Stimulated activated effector memory CD8-positive, alpha-beta T cell treated with anti-CD3 and anti-CD28 coated beads, Interleukin-12 subunit alpha, Interleukin-12 subunit beta, amount 100 ng/mL, for 72 hours (primary cell): ENCODE measurements at regions not wholly inside any gene's neighbourhood (a gene's known extent, or its start where the extent isn't known, plus 50 kb on each side); places are given as distances from the start of the nearest gene placed in this dataset.

Experiments used
- ATAC-seq: fragments of 150-1000 bp; cut with Tn5 transposase; 2 replicates; pipeline ENCODE4 v1.10.0; 2021
- DNase-seq, 2 donors: peaks; one replicate each; pipeline ENCODE4 v3.0.0; 2021 to 2022; ENCODE audit warnings: low spot score in 2 of 2
- H3K27ac Mint-ChIP-seq: one replicate; pipeline ENCODE4 v1.8.0; 2022; ENCODE audit warnings: mild to moderate bottlenecking, mixed read lengths
- H3K36me3 Mint-ChIP-seq: one replicate; pipeline ENCODE4 v1.8.0; 2022; ENCODE audit warnings: mild to moderate bottlenecking, mixed read lengths
- H3K4me1 Mint-ChIP-seq: one replicate; pipeline ENCODE4 v1.8.0; 2022; ENCODE audit warnings: mixed read lengths
- H3K4me3 Mint-ChIP-seq: one replicate; pipeline ENCODE4 v1.8.0; 2022; ENCODE audit warnings: mild to moderate bottlenecking, mixed read lengths
- H3K9me3 Mint-ChIP-seq: one replicate; pipeline ENCODE4 v1.8.0; 2022; ENCODE audit warnings: mixed read lengths

DNA sequence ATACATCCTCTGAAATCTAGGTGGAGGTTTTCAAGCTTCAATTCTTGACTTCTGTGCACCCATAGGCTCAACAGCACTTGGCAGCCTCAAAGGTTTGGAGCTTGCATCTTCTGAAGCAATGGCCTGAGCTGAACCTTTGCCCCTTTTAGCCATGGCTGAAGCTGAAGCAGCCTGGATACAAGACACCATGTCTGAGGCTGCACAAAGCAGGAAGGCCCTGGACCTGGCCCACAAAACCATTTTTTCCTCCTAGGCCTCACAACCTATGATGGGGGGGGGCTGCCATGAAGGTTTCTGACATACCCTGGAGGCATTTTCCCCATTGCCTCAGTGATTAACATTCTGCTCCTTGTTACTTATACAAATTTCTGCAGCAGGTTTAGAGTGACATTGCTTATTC, 173.3 kb upstream of the PRMT6 start:
- H3K9me3 Mint-ChIP-seq, result peaks cover 10% of the 10 kb centered on the region
- DNase-seq (no peak), ATAC-seq (no peak)
- no peak overlapping the region for H3K27ac Mint-ChIP-seq
- H3K4me1 Mint-ChIP-seq, result no peaks in the 10 kb centered on the region
- H3K4me3 Mint-ChIP-seq, result no peak overlapping the region
- no peaks in the 10 kb centered on the region for H3K36me3 Mint-ChIP-seq

DNA sequence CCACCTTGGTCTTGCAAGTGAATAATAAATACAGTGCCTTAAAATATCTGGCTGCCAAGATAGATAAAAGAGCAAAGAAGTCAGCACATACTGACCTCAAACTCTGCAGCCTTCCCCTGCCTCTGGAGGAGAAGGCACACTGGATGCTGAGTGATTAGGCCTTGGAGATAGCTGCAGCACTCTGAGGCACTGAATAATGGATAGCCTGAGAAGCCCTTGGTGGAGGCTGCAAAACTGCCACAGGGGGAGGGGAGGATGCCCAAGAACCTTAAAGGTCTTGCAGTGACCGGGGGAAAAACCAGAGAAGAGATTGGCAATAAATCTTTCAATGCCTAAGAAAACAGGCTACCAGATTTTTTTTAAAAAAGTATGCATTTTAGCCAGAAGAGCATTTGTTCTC, 167.4 kb upstream of the PRMT6 start:
- Mint-ChIP-seq H3K4me1 (no peaks in the 10 kb centered on the region), H3K9me3 (peaks cover 9% of the 10 kb centered on the region), H3K36me3 (no peaks in the 10 kb centered on the region), H3K27ac (no peak overlapping the region), H3K4me3 (no peak overlapping the region)
- DNase-seq (no peak), ATAC-seq (no peak)

DNA sequence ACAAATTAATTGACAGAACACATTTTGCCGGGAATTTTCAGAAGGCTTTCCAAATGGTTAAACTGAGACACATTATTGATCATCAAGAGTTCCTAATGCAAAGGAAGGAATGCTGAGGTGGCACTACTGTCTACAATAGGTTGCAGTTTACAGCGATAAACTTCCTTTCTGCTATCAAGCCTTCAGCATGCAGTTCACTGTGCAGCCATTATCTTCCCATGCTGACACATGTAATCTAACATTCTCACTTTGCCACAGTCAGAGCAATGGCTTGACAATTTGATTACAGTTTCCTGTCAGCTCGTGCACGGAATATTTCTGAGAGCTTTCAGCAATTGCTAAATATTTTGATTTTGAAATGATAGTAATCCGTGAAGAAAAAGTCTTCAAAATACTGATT, 166.9 kb upstream of the PRMT6 start:
- Mint-ChIP-seq H3K4me3 (no peak overlapping the region), H3K27ac (no peak overlapping the region), H3K36me3 (no peaks in the 10 kb centered on the region), H3K9me3 (peaks cover 9% of the 10 kb centered on the region), H3K4me1 (no peaks in the 10 kb centered on the region)
- DNase-seq (no peak), ATAC-seq (no peak)

DNA sequence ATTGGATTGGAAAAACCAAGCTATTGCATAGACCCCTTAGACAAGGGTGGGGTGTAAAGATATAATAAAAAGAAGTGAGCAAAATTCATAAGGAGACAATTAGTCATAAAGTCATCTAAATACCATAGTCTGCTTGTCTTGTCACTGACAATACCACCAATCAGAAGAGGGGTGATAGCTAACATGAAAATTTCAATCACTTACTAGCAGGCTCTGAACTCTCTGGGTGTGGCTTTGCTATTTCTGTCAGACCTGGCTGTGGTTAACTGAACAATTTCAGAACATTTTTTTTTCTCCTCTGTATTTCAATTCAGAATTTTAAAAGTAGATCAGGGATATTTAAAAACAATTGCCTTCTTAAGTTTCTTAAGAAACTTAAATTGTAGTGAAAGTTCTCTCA, 158.5 kb upstream of the PRMT6 start:
- Mint-ChIP-seq H3K27ac (no peak overlapping the region), H3K9me3 (peaks cover 14% of the 10 kb centered on the region), H3K4me3 (no peak overlapping the region), H3K4me1 (no peaks in the 10 kb centered on the region), H3K36me3 (no peaks in the 10 kb centered on the region)
- no peak for DNase-seq
- ATAC-seq, result no peak

DNA sequence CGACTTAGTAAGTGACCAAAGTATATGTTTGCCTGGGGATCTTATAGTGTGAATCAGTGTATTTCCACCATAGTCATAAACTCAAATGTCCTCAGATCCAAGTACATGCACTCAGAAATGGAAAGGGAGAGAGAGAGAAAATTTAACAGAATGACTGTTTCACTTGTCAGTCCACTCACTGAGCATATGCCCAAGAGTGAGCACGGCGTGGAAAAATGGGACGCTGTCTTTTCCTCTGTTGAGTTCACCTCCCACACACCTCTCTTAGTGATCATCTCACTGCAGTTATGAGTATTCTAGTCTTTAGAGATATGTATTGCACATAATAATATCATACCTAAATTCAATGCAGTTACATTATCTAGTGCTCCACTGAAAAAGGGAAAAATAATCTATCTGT, 156.8 kb upstream of the PRMT6 start:
- no peak for ATAC-seq
- no peak for DNase-seq
- Mint-ChIP-seq H3K4me3 (no peak overlapping the region), H3K36me3 (no peaks in the 10 kb centered on the region), H3K9me3 (peaks cover 8% of the 10 kb centered on the region), H3K27ac (no peak overlapping the region), H3K4me1 (no peaks in the 10 kb centered on the region)

DNA sequence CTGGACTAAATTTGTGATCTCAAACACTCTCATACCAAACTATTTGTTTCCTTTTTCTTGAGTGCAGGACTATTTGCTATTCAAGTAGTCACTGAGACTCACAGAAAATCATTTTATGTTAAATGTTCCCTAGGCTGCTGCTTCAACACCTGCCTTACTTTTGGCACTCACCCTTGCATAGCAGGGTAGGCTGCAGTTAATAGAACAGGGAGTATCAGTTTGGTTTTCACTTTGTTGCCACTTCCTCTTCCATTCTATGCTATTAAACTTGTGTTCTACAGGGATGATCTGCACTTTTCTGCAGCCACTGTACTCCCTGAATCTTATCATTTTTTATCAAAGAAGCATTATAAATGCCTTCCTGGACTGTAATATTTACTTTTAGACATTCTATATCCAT, 148.7 kb upstream of the PRMT6 start:
- Mint-ChIP-seq H3K4me1 (no peaks in the 10 kb centered on the region), H3K4me3 (no peak overlapping the region), H3K36me3 (no peaks in the 10 kb centered on the region), H3K9me3 (peaks cover 8% of the 10 kb centered on the region), H3K27ac (no peak overlapping the region)
- ATAC-seq, result no peak
- no peak for DNase-seq

DNA sequence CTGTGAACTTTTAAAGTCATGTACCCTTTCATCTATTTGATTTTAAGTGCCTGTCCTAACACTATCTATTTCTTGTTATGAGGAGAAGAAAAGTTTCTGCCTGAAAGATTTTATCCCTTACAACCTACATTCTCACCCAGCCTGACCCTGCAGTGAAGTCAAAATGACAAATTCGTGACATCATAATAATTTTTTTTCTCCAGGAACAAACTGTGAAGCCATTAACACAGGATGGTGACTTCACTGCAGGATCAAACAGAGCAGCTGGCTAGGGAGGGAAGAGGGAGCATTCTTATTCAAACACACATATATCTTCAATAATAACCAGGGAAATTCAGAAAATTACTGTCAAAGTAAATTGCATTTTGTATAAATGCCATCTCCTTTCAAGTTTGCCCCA, 147.8 kb upstream of the PRMT6 start:
- DNase-seq (no peak), ATAC-seq (no peak)
- Mint-ChIP-seq H3K9me3 (peaks cover 8% of the 10 kb centered on the region), H3K36me3 (no peaks in the 10 kb centered on the region), H3K4me3 (no peak overlapping the region), H3K27ac (no peak overlapping the region), H3K4me1 (no peaks in the 10 kb centered on the region)

DNA sequence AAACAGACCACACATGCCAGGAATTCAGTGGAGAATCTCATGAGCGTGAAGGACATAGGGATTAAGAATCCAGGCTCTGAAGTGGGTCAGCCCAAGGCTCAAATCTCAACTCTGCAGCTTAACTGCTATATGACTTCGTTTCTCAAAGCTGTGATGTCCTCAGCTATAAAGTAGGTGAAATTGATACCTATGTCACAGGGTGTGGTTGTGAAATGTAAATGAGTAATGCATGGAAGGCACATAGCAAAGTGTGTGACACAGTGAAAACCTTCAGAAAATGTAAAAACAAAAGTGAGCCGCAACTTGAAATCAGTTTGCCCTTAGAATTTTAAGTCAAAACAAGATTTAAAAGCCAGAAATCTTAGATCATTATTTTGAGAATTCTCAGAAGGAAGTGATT, 145.7 kb upstream of the PRMT6 start:
- Mint-ChIP-seq H3K4me1 (no peaks in the 10 kb centered on the region), H3K4me3 (no peak overlapping the region), H3K27ac (no peak overlapping the region), H3K36me3 (no peaks in the 10 kb centered on the region), H3K9me3 (peaks cover 2% of the 10 kb centered on the region)
- DNase-seq (no peak), ATAC-seq (no peak)

DNA sequence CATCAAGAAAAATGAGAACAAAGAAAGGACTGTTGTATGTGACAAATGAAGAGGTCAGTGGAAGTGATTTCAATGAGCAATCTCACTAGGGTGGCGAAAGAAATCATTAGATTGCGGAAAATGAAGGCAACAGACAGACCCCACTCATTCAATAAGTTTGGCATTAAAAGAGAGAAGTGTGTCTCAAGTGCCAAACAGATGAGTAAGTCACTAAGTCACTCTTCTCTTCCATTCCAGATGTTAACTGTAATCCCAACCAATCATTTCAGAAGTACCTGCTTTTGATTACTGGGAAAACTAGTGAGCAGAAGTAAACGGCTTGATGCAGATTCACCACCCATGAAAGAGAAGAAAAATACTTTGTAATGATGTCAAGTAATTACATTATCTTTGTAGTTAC, 144.3 kb upstream of the PRMT6 start:
- H3K27ac Mint-ChIP-seq, result no peak overlapping the region
- no peaks in the 10 kb centered on the region for H3K4me1 Mint-ChIP-seq
- H3K9me3 Mint-ChIP-seq, result peaks cover 2% of the 10 kb centered on the region
- H3K36me3 Mint-ChIP-seq, result no peaks in the 10 kb centered on the region
- no peak overlapping the region for H3K4me3 Mint-ChIP-seq
- no peak for DNase-seq
- ATAC-seq, result no peak

DNA sequence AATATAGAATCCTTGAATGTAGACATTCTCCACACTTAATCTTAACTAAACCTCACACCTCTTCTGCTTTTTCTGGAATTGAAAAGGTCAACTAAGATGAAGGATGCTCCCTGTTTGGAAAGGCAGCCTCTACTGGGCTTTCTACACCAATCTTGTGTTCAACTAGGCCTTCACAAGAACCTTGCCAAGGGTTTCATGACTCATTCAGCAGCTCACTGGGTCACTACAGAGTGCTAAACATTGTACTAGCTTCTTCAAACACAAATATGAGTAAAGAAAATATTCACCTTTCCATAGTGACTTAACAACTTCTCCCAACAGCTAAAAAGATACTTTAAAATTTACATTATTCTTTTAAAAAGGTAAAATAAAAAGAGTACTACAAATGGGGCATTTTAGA, 135.3 kb upstream of the PRMT6 start:
- no peaks in the 10 kb centered on the region for H3K36me3 Mint-ChIP-seq
- DNase-seq (no peak), ATAC-seq (no peak)
- no peak overlapping the region for H3K27ac Mint-ChIP-seq
- H3K4me1 Mint-ChIP-seq, result no peaks in the 10 kb centered on the region
- H3K9me3 Mint-ChIP-seq, result peaks cover 3% of the 10 kb centered on the region
- no peak overlapping the region for H3K4me3 Mint-ChIP-seq

DNA sequence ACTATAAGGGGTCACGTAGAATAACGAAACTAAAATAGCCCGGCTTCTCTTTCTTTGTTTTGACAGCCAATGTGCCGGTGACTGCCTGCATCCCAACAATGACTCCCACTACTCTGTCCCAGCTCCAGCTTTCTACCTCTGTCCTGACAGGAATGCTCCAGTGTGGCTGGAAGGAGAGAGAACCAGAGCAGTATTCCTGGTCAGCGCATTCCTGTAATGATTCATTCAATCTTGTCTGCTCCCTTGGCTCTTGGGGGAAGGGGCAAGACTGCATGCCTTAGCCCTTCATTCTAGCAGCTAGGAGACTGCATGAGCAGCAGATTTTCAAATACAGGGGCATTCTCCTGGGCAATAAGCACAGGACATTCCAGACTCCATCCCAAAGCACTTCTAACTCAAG, 132.1 kb upstream of the PRMT6 start:
- H3K36me3 Mint-ChIP-seq, result no peaks in the 10 kb centered on the region
- DNase-seq (no peak), ATAC-seq (no peak)
- no peak overlapping the region for H3K4me3 Mint-ChIP-seq
- H3K27ac Mint-ChIP-seq, result no peak overlapping the region
- H3K4me1 Mint-ChIP-seq, result no peaks in the 10 kb centered on the region
- peaks cover 14% of the 10 kb centered on the region for H3K9me3 Mint-ChIP-seq

DNA sequence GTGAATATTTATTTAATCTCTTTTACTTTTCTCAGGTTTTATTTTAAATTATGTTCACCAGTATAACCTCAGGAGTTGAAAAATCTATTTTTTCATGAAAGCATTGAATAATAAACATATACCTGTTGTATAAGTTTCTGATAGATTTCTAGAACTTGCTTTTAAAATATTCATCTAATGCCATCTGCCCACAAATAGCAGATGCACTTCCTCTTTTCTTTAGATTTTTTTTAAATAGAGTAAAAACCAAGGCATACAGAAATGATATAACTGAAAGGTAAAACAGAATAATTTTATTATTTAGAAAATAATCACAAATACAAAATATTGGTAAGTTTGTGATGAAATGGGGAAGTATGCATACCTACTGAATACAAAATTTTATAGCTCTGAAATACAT, 130.7 kb upstream of the PRMT6 start:
- no peak overlapping the region for H3K27ac Mint-ChIP-seq
- H3K9me3 Mint-ChIP-seq, result peaks cover 17% of the 10 kb centered on the region
- H3K36me3 Mint-ChIP-seq, result no peaks in the 10 kb centered on the region

DNA sequence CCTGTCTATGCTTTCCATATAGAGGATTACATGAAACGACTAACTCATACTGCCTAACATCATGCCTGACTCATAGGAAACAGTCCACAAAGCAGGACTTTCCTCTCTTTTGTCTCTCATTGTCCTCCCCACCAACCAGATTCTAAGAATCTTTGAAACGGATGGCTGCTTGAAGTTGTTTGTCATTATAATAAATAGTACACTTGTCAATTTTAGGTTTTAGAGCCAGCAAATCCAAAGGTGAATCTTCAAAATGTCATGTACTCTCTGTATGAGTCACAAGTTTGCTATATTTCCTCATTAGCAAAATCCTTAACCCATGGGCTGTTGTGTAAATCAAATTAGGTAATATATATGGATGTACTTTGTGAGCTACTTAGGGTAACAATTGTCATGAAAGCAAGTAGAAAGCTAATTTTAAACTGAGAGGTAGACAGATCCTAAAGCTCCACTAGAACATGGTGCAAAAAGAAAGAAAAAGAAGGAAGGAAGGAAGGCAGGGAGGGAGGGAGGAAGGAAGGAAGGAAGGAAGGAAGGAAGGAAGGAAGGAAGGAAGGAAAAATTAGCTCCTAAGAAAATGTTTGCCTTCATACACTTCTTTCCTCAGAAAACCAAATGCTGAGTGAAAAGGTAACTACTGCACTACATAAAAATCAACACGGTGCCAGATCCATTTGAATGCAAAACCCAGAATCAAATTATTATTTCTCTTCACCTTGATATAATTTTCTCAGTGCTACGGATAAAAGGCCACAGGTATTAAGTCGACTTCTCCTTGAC, 129.5 kb upstream of the PRMT6 start:
- Mint-ChIP-seq H3K9me3 (peaks cover 17% of the 10 kb centered on the region), H3K27ac (no peak overlapping the region), H3K4me1 (no peaks in the 10 kb centered on the region), H3K36me3 (no peaks in the 10 kb centered on the region), H3K4me3 (no peak overlapping the region)
- DNase-seq, result no peak
- no peak for ATAC-seq

More for the DNA sequence above, 130.7 kb upstream of the PRMT6 start:
- H3K4me1 Mint-ChIP-seq, result no peaks in the 10 kb centered on the region
- ATAC-seq (no peak), DNase-seq (no peak)
- H3K4me3 Mint-ChIP-seq, result no peak overlapping the region

DNA sequence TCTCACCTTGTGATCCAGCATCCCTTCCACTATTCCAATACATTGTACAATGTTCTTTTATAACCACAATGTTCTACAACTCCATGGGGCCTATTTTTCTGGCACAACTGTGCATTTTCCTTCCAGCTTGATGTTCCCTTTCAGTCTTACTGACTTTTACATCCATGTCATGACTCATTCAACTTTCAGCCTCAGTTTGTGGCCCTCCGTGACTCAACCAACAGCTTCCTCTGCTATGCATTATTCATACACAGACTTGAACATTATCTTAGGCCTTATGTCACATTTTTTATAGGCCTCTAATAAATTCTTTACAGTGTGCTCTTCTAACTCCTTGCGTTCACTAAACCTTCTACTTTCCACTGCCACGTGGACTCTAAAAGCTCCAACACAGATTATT, 119.4 kb upstream of the PRMT6 start:
- ATAC-seq (no peak), DNase-seq (no peak)
- no peak overlapping the region for H3K4me3 Mint-ChIP-seq
- no peak overlapping the region for H3K27ac Mint-ChIP-seq
- H3K4me1 Mint-ChIP-seq, result no peaks in the 10 kb centered on the region
- peaks cover 13% of the 10 kb centered on the region for H3K9me3 Mint-ChIP-seq
- no peaks in the 10 kb centered on the region for H3K36me3 Mint-ChIP-seq

DNA sequence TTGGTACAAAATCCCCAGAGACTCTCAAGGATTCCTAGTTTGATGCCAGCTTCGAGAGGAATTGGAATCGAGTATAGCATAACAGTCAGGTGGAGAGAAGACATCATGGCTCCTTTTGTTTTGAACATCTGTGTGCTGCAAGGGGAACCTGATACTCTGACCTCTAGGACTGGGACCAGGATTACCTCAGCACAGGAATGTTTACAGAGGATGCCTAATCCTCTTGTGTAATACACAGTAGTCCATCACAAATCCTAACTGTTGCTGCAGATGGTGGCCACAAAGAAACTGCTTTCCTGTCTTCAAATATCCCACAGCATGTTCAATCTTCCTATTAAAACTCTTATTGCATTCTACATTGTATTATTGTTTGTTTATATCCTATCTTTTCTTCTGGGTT, 111.8 kb upstream of the PRMT6 start:
- ATAC-seq (no peak), DNase-seq (no peak)
- H3K4me1 Mint-ChIP-seq, result no peaks in the 10 kb centered on the region
- no peak overlapping the region for H3K27ac Mint-ChIP-seq
- no peak overlapping the region for H3K4me3 Mint-ChIP-seq
- H3K9me3 Mint-ChIP-seq, result peaks cover 4% of the 10 kb centered on the region
- H3K36me3 Mint-ChIP-seq, result no peaks in the 10 kb centered on the region

DNA sequence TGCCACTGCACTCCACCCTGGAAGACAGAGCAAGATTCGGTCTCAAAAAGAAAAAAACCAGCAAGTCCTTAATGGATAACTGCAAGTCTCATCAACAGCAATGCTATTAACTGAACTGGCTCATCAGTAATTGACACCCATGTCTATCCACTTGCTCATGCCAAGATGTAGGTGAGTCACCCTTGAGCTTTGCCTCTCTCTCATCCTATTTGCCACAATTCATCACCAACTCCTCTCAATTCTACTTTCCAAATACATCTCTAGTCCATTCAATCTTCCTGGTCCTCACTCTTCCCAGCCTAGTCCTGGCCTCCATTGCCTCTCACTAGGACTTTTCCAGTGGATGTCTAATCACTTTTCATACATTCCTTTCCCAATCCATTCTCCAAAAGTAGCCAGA, 103.7 kb upstream of the PRMT6 start:
- H3K9me3 Mint-ChIP-seq, result peaks cover 6% of the 10 kb centered on the region
- DNase-seq (no peak), ATAC-seq (no peak)
- H3K36me3 Mint-ChIP-seq, result no peaks in the 10 kb centered on the region
- H3K4me1 Mint-ChIP-seq, result no peaks in the 10 kb centered on the region
- no peak overlapping the region for H3K27ac Mint-ChIP-seq
- H3K4me3 Mint-ChIP-seq, result no peak overlapping the region
